Neural cell (in vitro differentiated cells): ENCODE measurements at regions not wholly inside any gene's neighbourhood (a gene's known extent, or its start where the extent isn't known, plus 50 kb on each side); places are given as distances from the start of the nearest gene placed in this dataset.
"Not testable (repeated sequence)": the region's sequence is repeated elsewhere in the genome, so short reads cannot be mapped to it uniquely, and the experiment has no call there.

Experiments used
- H2AFZ ChIP-seq: fragments of 200-600, 300-800 bp; sonication (generic), shearing (Covaris generic); 2 replicates; pipeline ENCODE4 v1.6.0; 2014; ENCODE audit warnings: low read depth, mild to moderate bottlenecking, antibody characterized with exemption, low read length, moderate library complexity
- H3F3A ChIP-seq: fragments of 200-600 bp; shearing (Covaris generic); 2 replicates; pipeline ENCODE4 v1.6.1; 2016; ENCODE audit warnings: mild to moderate bottlenecking, moderate library complexity, mixed read lengths, antibody characterized with exemption, low read length; ENCODE audit not compliant: insufficient read depth, poor library complexity, severe bottlenecking
- H3K27ac ChIP-seq: fragments of 200-600, 300-800 bp; sonication (generic), shearing (Covaris generic); 2 replicates; pipeline ENCODE4 v1.5.1; 2014; ENCODE audit warnings: mild to moderate bottlenecking, low read length, moderate library complexity
- H3K27me3 ChIP-seq: fragments of 300-800, 200-600 bp; sonication (generic), shearing (Covaris generic); 2 replicates; pipeline ENCODE4 v1.6.0; 2014; ENCODE audit warnings: mild to moderate bottlenecking, low read depth, low read length, moderate library complexity; ENCODE audit not compliant: insufficient read depth
- H3K36me3 ChIP-seq: fragments of 300-800, 200-600 bp; sonication (generic), shearing (Covaris generic); 2 replicates; pipeline ENCODE4 v1.5.1; 2014; ENCODE audit warnings: mild to moderate bottlenecking, antibody characterized with exemption, low read length, moderate library complexity; ENCODE audit not compliant: insufficient read depth
- H3K4me2 ChIP-seq: fragments of 300-800, 200-600 bp; sonication (generic), shearing (Covaris generic); 2 replicates; pipeline ENCODE4 v1.6.0; 2014; ENCODE audit warnings: mild to moderate bottlenecking, low read length
- H3K4me3 ChIP-seq: fragments of 300-800, 200-600 bp; sonication (generic), shearing (Covaris generic); 2 replicates; pipeline ENCODE4 v1.5.1; 2014; ENCODE audit warnings: mild to moderate bottlenecking, low read length, moderate library complexity
- H3K79me2 ChIP-seq: fragments of 200-600 bp; shearing (Covaris generic); replicated peaks from 2 replicates; pipeline ENCODE4 v1.6.0; 2014; ENCODE audit warnings: mild to moderate bottlenecking, low read length, moderate library complexity; ENCODE audit not compliant: insufficient read depth
- H3K9ac ChIP-seq: fragments of 300-800, 200-600 bp; sonication (generic), shearing (Covaris generic); 2 replicates; pipeline ENCODE4 v1.6.1; 2016; ENCODE audit warnings: mild to moderate bottlenecking, low read length, mixed read lengths
- H3K9me2 ChIP-seq: fragments of 200-600 bp; shearing (Covaris generic); 2 replicates; pipeline ENCODE4 v1.6.1; 2016; ENCODE audit warnings: mild to moderate bottlenecking, low read length, mixed read lengths; ENCODE audit not compliant: insufficient read depth
- H3K9me3 ChIP-seq: fragments of 200-600, 300-800 bp; sonication (generic), shearing (Covaris generic); 2 replicates; pipeline ENCODE4 v1.6.1; 2016; ENCODE audit warnings: mild to moderate bottlenecking, mixed run types, low read length, moderate library complexity, mixed read lengths
- H4K20me1 ChIP-seq: fragments of 200-600 bp; shearing (Covaris generic); 2 replicates; pipeline ENCODE4 v1.6.1; 2016; ENCODE audit warnings: mild to moderate bottlenecking, mixed run types; ENCODE audit not compliant: insufficient read depth
- EP300 ChIP-seq: fragments of 450-650 bp; conservative IDR thresholded peaks from 2 replicates; pipeline ENCODE4 v1.6.1; 2014; ENCODE audit warnings: antibody characterized with exemption, mild to moderate bottlenecking, moderate library complexity; ENCODE audit not compliant: poor library complexity, severe bottlenecking
- EZH2 ChIP-seq: fragments of 200-600, 300-800 bp; shearing (Covaris generic), sonication (generic); IDR thresholded peaks from 2 replicates; pipeline ENCODE4 v1.6.1; 2014; ENCODE audit warnings: antibody characterized with exemption, low read length, borderline replicate concordance, mild to moderate bottlenecking; ENCODE audit not compliant: insufficient read depth, poor library complexity, severe bottlenecking
- MXI1 ChIP-seq: fragments of 450-650 bp; conservative IDR thresholded peaks from 2 replicates; pipeline ENCODE4 v1.6.1; 2014; ENCODE audit warnings: antibody characterized with exemption, mild to moderate bottlenecking; ENCODE audit not compliant: poor library complexity, severe bottlenecking
- POLR2AphosphoS5 ChIP-seq: IDR thresholded peaks from 2 replicates; pipeline ENCODE4 v1.6.1; 2012
- RAD21 ChIP-seq: fragments of 450-650 bp; conservative IDR thresholded peaks from 2 replicates; pipeline ENCODE4 v1.6.1; 2014; ENCODE audit warnings: antibody characterized with exemption, mild to moderate bottlenecking, moderate library complexity
- SMC3 ChIP-seq: fragments of 450-650 bp; conservative IDR thresholded peaks from 2 replicates; pipeline ENCODE4 v1.6.1; 2014; ENCODE audit warnings: antibody characterized with exemption, mild to moderate bottlenecking, moderate library complexity; ENCODE audit not compliant: poor library complexity
- TAF1 ChIP-seq: IDR thresholded peaks from 2 replicates; pipeline ENCODE4 v1.6.1; 2012; ENCODE audit warnings: low read depth
- TF ChIP-seq, protein P1 (sequence below): IDR thresholded peaks from 2 replicates; pipeline ENCODE4 v1.6.1; 2012; ENCODE audit warnings: borderline replicate concordance
- TF ChIP-seq, protein P2 (sequence below): fragments of 450-650 bp; IDR thresholded peaks from 2 replicates; pipeline ENCODE4 v1.5.1; 2014; ENCODE audit warnings: antibody characterized with exemption, mild to moderate bottlenecking, moderate library complexity; ENCODE audit not compliant: poor library complexity, severe bottlenecking

DNA sequence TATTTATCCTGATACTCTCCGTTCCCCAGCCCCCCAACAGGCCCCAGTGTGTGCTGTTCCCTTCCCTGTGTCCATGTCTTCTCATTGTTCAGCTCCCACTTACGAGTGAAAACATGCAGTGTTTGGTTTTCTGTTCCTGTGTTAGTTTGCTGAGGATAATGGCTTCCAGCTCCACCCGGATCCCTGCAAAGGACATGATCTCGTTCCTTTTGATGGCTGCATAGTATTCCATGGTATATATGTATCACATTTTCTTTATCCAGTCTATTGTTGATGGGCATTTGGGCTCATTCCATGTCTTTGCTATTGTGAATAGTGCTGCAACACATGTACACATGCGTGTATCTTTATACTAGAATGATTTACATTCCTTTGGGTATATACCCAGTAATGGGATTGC is 403.9 kb upstream of the PRKCQ start:
- H3K79me2 ChIP-seq, H3K4me3 ChIP-seq, H3K27me3 ChIP-seq, H3K27ac ChIP-seq, H2AFZ ChIP-seq, H4K20me1 ChIP-seq, H3K9me2 ChIP-seq, H3K9ac ChIP-seq, H3F3A ChIP-seq, H3K4me2 ChIP-seq, H3K9me3 ChIP-seq, H3K36me3 ChIP-seq: not testable (repeated sequence)

DNA sequence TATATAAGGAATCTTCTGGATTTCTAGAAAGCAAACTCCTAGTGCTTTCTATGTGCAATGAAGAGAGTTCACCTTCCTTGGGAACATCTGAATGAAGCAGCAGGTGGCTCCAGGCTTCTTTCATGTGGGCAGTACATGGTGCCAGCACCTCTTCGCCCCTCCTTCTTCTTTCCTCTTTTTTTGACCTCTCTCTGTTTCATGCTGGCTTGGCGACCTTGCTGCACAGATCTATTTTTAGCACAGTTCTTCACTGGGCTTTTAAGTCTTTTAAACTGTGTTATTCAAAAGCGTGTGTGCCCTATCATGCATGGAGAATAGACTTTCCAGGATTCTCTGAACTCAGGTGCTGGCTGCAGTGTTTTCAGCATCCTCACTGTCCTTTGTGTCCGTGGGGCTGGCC is 400.3 kb upstream of the PRKCQ start:
- no peaks in the 10 kb centered on the region for H3F3A ChIP-seq
- no peaks in the 10 kb centered on the region for H3K27me3 ChIP-seq
- H3K9me3 ChIP-seq, result no peaks in the 10 kb centered on the region
- no peaks in the 10 kb centered on the region for H4K20me1 ChIP-seq
- TF ChIP-seq, protein P1, sequence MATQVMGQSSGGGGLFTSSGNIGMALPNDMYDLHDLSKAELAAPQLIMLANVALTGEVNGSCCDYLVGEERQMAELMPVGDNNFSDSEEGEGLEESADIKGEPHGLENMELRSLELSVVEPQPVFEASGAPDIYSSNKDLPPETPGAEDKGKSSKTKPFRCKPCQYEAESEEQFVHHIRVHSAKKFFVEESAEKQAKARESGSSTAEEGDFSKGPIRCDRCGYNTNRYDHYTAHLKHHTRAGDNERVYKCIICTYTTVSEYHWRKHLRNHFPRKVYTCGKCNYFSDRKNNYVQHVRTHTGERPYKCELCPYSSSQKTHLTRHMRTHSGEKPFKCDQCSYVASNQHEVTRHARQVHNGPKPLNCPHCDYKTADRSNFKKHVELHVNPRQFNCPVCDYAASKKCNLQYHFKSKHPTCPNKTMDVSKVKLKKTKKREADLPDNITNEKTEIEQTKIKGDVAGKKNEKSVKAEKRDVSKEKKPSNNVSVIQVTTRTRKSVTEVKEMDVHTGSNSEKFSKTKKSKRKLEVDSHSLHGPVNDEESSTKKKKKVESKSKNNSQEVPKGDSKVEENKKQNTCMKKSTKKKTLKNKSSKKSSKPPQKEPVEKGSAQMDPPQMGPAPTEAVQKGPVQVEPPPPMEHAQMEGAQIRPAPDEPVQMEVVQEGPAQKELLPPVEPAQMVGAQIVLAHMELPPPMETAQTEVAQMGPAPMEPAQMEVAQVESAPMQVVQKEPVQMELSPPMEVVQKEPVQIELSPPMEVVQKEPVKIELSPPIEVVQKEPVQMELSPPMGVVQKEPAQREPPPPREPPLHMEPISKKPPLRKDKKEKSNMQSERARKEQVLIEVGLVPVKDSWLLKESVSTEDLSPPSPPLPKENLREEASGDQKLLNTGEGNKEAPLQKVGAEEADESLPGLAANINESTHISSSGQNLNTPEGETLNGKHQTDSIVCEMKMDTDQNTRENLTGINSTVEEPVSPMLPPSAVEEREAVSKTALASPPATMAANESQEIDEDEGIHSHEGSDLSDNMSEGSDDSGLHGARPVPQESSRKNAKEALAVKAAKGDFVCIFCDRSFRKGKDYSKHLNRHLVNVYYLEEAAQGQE, result no peak
- no peak for TF ChIP-seq EZH2
- no peak for TF ChIP-seq POLR2AphosphoS5
- TF ChIP-seq MXI1, result no peak
- TF ChIP-seq SMC3, result no peak
- TF ChIP-seq, protein P2, sequence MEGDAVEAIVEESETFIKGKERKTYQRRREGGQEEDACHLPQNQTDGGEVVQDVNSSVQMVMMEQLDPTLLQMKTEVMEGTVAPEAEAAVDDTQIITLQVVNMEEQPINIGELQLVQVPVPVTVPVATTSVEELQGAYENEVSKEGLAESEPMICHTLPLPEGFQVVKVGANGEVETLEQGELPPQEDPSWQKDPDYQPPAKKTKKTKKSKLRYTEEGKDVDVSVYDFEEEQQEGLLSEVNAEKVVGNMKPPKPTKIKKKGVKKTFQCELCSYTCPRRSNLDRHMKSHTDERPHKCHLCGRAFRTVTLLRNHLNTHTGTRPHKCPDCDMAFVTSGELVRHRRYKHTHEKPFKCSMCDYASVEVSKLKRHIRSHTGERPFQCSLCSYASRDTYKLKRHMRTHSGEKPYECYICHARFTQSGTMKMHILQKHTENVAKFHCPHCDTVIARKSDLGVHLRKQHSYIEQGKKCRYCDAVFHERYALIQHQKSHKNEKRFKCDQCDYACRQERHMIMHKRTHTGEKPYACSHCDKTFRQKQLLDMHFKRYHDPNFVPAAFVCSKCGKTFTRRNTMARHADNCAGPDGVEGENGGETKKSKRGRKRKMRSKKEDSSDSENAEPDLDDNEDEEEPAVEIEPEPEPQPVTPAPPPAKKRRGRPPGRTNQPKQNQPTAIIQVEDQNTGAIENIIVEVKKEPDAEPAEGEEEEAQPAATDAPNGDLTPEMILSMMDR, result no peak
- TF ChIP-seq EP300, result no peak
- no peak for TF ChIP-seq TAF1
- no peak for TF ChIP-seq RAD21
- no peak overlapping the region for H3K9ac ChIP-seq
- H3K79me2 ChIP-seq, result no peaks in the 10 kb centered on the region
- no peak overlapping the region for H3K27ac ChIP-seq
- no peaks in the 10 kb centered on the region for H3K9me2 ChIP-seq
- no peaks in the 10 kb centered on the region for H3K36me3 ChIP-seq
- H3K4me2 ChIP-seq, result no peak overlapping the region
- no peak overlapping the region for H2AFZ ChIP-seq
- no peak overlapping the region for H3K4me3 ChIP-seq

DNA sequence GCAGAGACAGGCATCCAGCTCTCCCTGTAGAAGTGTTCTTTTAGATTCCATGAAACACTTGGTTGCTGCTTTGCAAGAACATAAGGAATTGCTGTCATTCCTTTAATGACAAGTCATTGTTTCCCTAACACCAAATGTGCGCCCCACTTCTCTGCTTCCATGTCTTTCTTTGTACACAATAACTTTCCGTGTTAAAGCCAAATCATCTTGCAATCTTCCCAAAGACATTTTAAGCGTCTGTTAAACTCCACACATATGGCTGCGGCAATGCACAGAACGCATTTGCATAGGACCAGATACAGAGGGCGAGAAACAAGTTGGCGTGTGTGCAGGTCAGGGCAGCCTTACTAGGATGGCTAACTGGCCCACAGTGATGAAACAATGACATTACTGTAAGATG is 399.3 kb upstream of the PRKCQ start:
- Histone ChIP-seq H4K20me1 (no peaks in the 10 kb centered on the region), H3K36me3 (no peaks in the 10 kb centered on the region), H3K27ac (no peak overlapping the region), H3K9me2 (no peaks in the 10 kb centered on the region), H3K27me3 (no peaks in the 10 kb centered on the region), H3F3A (no peaks in the 10 kb centered on the region), H2AFZ (no peak overlapping the region), H3K9me3 (no peaks in the 10 kb centered on the region), H3K4me2 (no peak overlapping the region), H3K9ac (no peak overlapping the region), H3K4me3 (no peak overlapping the region), H3K79me2 (no peaks in the 10 kb centered on the region)
- TF ChIP-seq EP300, result no peak
- TF ChIP-seq, protein P1, result peak; percentile 10
